ENCODE measurements at regions not wholly inside any gene's neighbourhood (a gene's known extent, or its start where the extent isn't known, plus 50 kb on each side); places are given as distances from the start of the nearest gene placed in this dataset.
A peak's percentile ranks its signal among the peaks of the same experiment; 100 is the strongest.

DNA sequence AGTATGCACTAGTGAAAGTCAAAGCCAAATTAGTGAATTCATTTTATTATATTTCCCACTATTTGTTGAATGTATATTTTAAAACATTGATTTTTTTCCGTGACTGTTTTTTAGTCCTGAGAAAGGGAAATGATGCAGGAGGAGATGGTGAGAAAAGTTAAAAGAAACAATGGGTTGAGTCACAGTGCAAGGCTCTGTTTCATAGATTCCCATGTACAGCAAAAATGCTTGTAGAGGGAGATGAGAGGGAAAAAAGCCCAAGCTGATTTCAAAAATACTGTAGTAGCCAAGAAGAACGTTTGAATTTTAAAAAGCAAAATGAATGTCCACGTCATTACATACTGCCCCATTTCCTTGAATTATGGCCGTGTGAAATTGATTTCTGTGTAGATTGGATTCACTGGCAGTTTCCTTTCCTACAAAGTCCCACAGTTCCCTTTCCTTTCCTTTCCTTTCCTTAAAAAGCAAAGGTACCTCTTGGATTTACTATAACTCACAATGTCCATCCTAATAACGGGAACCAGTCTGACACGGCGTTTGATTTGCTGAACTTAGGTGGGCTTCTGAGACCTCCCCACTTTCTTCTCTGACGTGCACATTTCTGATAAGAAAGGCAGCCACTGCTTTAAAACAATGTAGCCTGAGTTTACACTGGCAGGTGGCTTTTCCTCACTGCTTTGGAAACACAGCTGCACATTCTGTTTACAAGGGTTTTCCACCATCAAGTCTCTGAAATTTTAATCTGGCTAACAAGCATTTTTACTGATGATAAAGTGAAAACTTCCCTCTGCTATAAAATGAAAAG lies 63.7 kb downstream of the SPCS3 start:
- in situ Hi-C loops (cut with MboI; ENCODE audit: low sequenced_read_pairs), result loop anchor here (25.0 kb wide), 1 partner anchor 404 kb away; the partner anchor contains the start of gene VEGFC

DNA sequence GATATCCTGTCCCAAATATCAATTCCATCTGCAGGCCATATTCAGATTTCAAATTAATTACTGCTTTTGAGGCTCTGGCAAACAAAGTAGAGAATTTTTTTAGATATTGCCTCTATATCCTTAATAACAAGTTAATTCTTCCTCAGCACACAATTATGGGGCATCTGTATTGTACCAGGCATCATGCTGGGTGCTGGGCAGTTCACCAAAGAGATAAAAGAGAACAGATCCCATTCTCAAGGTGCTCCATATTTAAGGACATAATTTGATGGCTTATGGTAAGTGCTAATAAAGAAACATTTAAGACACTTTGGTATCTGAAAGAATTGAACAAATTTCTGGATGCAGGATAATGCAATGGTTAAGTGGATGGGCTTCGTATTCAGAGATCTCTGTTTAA lies 65.8 kb downstream of the SPCS3 start:
- in situ Hi-C loops (cut with MboI; ENCODE audit: low sequenced_read_pairs), result loop anchor here (25.0 kb wide), 1 partner anchor 402 kb away; the partner anchor contains the start of gene VEGFC
- Histone ChIP-seq H3K4me3 (no peak overlapping the region), H3K9me3 (no peaks in the 10 kb centered on the region), H3K4me1 (peaks cover 8% of the 10 kb centered on the region), H3K27me3 (ENCODE audit: low read depth) (peaks cover 8% of the 10 kb centered on the region), H3K36me3 (replicated peaks) (no peaks in the 10 kb centered on the region)
- no peak for DNase-seq (ENCODE audit: low spot score in 2 of 2)

More for the DNA sequence above, 63.7 kb downstream of the SPCS3 start:
- Histone ChIP-seq H3K36me3 (replicated peaks) (no peaks in the 10 kb centered on the region), H3K27me3 (ENCODE audit: low read depth) (peaks cover 8% of the 10 kb centered on the region), H3K9me3 (no peaks in the 10 kb centered on the region), H3K4me3 (no peak overlapping the region), H3K4me1 (peaks cover 8% of the 10 kb centered on the region)
- no peak for DNase-seq (ENCODE audit: low spot score in 2 of 2)

DNA sequence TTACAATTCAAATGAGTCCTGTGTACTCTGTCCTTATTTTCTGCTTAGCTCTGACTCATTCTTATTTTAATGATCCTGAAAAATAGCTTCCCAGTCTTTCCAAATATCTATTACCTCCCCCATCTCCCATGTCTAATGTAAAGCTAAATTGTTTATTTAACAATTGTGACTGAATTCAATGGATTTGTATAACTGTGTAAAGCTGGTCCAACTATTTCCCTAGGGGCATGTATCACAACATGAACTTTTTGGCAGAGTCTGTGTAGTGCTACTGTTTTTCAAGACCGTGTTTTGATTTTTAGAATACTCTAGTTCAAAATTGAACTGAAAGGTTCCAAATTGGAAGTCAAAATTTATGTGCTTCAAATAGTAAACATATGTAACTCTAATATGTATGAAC lies 67.8 kb downstream of the SPCS3 start:
- H3K4me1 ChIP-seq, result peaks cover 8% of the 10 kb centered on the region
- no peaks in the 10 kb centered on the region for H3K9me3 ChIP-seq
- no peaks in the 10 kb centered on the region for H3K36me3 ChIP-seq (replicated peaks)
- no peak overlapping the region for H3K4me3 ChIP-seq
- H3K27me3 ChIP-seq (ENCODE audit: low read depth), result peaks cover 10% of the 10 kb centered on the region
- in situ Hi-C loops (cut with MboI; ENCODE audit: low sequenced_read_pairs), result loop anchor here (25.0 kb wide), 1 partner anchor 400 kb away; the partner anchor contains the start of gene VEGFC
- peak; percentile 16 to 94 for DNase-seq (ENCODE audit: low spot score in 2 of 2)

DNA sequence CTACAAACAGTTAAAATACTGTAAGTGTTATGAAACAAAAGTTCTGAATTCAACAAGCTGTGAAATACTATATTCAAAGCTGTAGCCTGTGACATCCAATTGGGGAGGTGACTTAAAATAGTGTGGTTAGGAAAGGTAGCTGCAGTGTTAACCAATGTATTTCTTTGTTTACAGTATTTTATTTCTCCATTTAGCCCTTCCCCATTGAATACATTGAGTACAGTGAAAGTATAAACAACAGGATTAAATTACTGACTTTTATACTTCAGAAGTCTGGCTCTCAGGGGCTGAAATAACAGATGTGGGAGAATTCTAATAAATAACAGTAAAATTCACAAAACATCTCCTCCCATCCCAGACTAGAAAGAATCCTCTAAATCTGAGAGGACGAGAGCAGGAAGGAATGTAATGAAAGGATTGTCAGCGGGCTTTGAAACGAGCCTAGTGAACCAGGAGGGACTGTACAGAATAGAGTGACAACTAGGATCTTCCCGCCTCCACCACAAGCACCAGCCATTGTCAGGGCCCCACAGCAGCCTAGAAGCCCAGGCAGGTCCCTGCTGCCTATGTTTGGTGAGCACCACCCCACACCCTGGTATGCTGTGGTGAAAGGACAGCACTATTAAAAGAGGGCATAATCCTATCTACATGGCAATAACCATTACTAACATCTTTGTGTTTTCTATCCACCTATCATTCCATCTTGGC lies 73.7 kb downstream of the SPCS3 start:
- Histone ChIP-seq H3K4me1 (no peaks in the 10 kb centered on the region), H3K27me3 (ENCODE audit: low read depth) (peaks cover 4% of the 10 kb centered on the region; the same call in 1 of the 2 replicates), H3K4me3 (no peak overlapping the region), H3K9me3 (no peaks in the 10 kb centered on the region), H3K36me3 (replicated peaks) (no peaks in the 10 kb centered on the region)
- in situ Hi-C loops (cut with MboI; ENCODE audit: low sequenced_read_pairs), result loop anchor here (25.0 kb wide), 1 partner anchor 394 kb away; the partner anchor contains the start of gene VEGFC
- peak in 1 of 2 experiments; percentile 9 for DNase-seq (ENCODE audit: low spot score in 2 of 2)

DNA sequence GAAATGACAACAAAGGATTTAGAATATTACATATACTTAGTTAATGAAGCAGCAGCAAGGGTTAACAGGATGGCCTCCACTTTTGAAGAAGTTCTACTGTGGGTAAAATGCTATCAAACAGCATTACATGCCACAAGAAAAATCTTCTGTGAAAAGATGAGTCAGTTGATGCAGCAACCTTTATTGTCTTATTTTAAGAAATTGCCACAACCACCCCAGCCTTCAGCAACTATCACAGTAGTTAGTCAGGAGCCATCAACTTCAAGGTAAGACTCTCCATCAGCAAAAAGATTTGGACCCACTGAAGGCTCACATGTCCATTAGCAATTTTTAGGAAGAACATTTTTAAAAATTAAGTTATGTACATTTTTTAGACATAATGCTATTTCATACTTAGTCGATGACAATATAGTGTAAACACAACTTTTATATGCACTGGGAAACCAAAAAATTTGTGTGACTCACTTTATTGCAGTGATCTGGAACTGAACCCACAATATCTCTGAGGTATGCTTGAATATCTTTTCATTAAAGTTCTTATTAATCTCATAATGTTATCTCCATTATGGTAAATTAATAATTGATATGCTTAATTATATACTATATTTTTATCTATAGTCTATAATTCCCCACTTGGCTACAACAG lies 81.2 kb downstream of the SPCS3 start:
- Histone ChIP-seq H3K4me1 (no peaks in the 10 kb centered on the region), H3K4me3 (no peak overlapping the region), H3K36me3 (replicated peaks) (no peaks in the 10 kb centered on the region), H3K27me3 (ENCODE audit: low read depth) (0 out of 2 replicates have a peak, but pooled peaks cover 2% of the 10 kb centered on the region), H3K9me3 (no peaks in the 10 kb centered on the region)
- DNase-seq (ENCODE audit: low spot score in 2 of 2), result no peak
- in situ Hi-C loops (cut with MboI; ENCODE audit: low sequenced_read_pairs), result no loop called here

DNA sequence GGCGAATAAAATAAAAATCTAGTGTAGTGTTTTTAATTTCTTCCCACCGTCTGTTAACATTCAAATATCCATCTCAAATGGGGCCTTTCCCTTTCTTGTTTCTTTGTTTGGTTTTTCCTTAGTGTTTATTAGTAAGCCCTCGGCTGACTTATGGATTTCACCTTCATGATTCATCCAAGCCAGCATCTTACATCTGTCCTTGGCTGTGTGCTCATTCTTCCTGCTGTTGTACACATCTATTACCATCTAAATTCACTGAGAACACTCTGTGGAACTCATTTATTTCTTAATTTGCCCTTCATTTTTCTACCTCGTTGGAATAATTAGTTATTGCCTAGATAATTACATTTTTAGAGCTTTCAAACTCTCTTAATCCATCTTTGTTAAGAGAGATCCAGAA lies 84.9 kb downstream of the SPCS3 start:
- Histone ChIP-seq H3K9me3 (no peaks in the 10 kb centered on the region; the same call in 1 of the 2 replicates), H3K4me3 (no peak overlapping the region), H3K4me1 (no peaks in the 10 kb centered on the region), H3K27me3 (ENCODE audit: low read depth) (0 out of 2 replicates have a peak, but pooled peaks cover 2% of the 10 kb centered on the region), H3K36me3 (replicated peaks) (no peaks in the 10 kb centered on the region)
- DNase-seq (ENCODE audit: low spot score in 2 of 2), result no peak
- in situ Hi-C loops (cut with MboI; ENCODE audit: low sequenced_read_pairs), result no loop called here

DNA sequence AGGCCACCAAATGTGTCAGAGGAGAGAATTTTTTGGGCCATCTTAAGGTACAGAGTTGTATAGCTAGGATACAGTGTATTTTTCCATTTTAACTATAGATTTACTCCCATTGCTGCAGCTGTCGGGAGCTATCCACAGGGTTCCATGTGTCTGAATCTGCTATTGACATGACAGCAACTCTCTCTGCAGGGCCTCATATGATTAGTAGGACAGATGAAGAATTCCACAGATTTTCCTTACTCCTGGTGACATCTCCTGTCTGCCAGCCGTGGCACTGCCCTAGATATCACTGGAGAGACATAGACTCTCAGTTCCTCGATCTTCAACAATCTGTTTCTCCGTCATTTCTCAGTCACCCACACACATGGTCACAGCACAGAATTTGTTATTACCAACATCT lies 86.5 kb downstream of the SPCS3 start:
- Histone ChIP-seq H3K27me3 (ENCODE audit: low read depth) (0 out of 2 replicates have a peak, but pooled peaks cover 2% of the 10 kb centered on the region), H3K4me1 (no peaks in the 10 kb centered on the region), H3K36me3 (replicated peaks) (no peaks in the 10 kb centered on the region), H3K4me3 (no peak overlapping the region), H3K9me3 (no peaks in the 10 kb centered on the region; the same call in 1 of the 2 replicates)
- DNase-seq (ENCODE audit: low spot score in 2 of 2), result no peak
- in situ Hi-C loops (cut with MboI; ENCODE audit: low sequenced_read_pairs), result no loop called here

DNA sequence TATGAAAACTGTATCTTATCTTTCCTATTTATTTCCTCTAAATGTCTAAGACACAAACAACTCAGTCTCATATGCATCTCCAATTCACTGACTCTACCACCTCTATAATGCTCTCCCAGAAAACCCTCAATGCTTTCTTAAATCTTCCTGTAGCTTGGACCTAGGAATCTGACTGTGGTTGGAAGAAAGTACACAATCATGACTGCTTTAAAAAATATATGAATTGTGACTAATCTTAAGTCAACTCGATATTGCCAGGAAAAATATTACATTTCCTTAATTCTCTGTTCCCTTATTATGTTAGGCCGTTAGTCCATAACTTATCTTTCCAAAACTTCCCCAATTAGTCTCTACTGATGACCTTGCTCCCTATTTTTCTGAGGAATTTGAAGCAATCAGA lies 87.0 kb downstream of the SPCS3 start:
- no peaks in the 10 kb centered on the region for H3K36me3 ChIP-seq (replicated peaks)
- in situ Hi-C loops (cut with MboI; ENCODE audit: low sequenced_read_pairs), result no loop called here
- H3K9me3 ChIP-seq, result no peaks in the 10 kb centered on the region; the same call in 1 of the 2 replicates
- no peaks in the 10 kb centered on the region for H3K4me1 ChIP-seq
- no peak for DNase-seq (ENCODE audit: low spot score in 2 of 2)
- H3K4me3 ChIP-seq, result no peak overlapping the region
- H3K27me3 ChIP-seq (ENCODE audit: low read depth), result 0 out of 2 replicates have a peak, but pooled peaks cover 2% of the 10 kb centered on the region

DNA sequence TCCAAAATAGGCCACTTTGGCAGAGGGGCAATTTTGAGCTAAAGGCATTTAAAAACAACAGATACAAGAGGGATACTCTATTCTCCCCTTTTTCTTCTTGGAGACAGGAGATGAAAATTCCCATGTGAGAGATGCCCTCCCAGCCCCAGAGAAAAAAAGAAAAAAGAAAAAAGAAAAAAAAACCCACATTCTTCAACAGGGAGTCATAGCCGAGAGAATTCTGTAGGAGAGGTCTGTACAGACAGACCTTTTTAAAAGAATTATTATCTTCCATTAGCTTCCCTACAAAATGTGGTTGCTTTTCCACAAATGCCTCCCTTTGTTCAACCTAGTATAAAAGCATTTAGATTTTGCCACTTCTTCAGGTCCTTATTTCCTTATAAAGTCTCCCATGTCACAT lies 89.9 kb downstream of the SPCS3 start:
- Histone ChIP-seq H3K4me3 (no peak overlapping the region), H3K27me3 (ENCODE audit: low read depth) (peaks cover 3% of the 10 kb centered on the region; the same call in 1 of the 2 replicates), H3K36me3 (replicated peaks) (no peaks in the 10 kb centered on the region), H3K9me3 (no peaks in the 10 kb centered on the region; the same call in 1 of the 2 replicates), H3K4me1 (no peaks in the 10 kb centered on the region)
- in situ Hi-C loops (cut with MboI; ENCODE audit: low sequenced_read_pairs), result no loop called here
- no peak for DNase-seq (ENCODE audit: low spot score in 2 of 2)

DNA sequence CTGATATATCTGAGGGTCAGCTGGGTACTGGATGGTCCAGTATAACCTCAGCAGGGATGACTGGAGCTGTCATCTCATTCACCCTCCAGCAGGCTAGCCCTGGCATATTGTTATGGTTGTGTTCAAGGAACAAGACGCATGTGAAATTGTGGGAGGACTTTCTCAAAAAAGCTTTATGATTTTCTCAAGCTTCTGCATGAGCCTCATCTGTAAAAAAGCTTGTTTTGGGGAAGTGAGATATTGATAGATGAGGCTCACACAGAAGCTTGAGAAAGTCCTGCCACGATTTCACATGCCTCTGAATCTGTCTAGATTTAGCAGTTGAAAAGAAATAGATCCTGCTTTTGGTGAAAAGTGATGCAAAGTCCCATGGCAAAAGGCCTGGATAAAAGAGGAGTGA lies 93.4 kb downstream of the SPCS3 start:
- peaks cover 3% of the 10 kb centered on the region; the same call in 1 of the 2 replicates for H3K27me3 ChIP-seq (ENCODE audit: low read depth)
- H3K9me3 ChIP-seq, result no peaks in the 10 kb centered on the region; the same call in 1 of the 2 replicates
- in situ Hi-C loops (cut with MboI; ENCODE audit: low sequenced_read_pairs), result no loop called here
- no peak for DNase-seq (ENCODE audit: low spot score in 2 of 2)
- no peak overlapping the region for H3K4me3 ChIP-seq
- H3K36me3 ChIP-seq (replicated peaks), result no peaks in the 10 kb centered on the region
- no peaks in the 10 kb centered on the region for H3K4me1 ChIP-seq

DNA sequence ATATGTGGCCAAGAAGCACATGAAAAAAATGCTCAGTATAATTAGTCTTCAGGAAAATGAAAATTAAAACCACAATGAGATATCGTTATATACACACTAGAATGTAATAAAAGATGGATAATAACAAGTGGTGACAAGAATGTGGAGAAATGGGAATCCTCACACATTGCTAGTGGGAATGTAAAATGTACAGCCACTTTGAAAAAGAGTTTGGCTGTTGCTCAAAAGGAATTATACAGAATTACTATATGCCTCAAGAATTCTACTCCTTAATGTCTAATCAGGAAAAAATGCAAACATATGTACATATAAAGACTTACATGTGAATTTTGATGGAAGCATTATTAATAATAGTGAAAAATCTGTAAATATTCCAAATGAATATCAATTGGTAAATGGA lies 102.2 kb downstream of the SPCS3 start:
- in situ Hi-C loops (cut with MboI; ENCODE audit: low sequenced_read_pairs), result no loop called here
- Histone ChIP-seq H3K27me3 (ENCODE audit: low read depth) (no peaks in the 10 kb centered on the region), H3K36me3 (replicated peaks) (no peaks in the 10 kb centered on the region), H3K9me3 (no peaks in the 10 kb centered on the region), H3K4me3 (no peak overlapping the region), H3K4me1 (no peaks in the 10 kb centered on the region)
- DNase-seq (ENCODE audit: low spot score in 2 of 2), result no peak

DNA sequence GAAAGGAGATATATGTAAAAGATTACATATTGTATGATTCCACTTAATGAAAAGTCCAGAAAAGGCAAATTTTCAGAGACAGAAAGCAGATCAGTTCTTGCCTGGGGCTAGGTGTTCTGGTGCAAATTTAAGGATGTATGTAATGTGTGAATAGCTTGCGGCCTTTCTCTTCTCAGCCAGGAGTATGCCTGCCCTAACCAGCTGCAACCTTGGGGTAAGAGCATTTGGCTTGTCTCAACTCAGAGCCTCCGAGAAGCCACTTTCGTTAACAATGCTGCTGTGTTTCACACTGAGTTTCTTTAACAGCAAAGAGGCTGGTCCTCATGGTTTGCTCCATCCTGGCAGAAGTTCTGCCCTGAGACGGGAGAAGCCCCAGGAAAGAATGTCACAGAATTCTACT lies 102.7 kb downstream of the SPCS3 start:
- in situ Hi-C loops (cut with MboI; ENCODE audit: low sequenced_read_pairs), result no loop called here
- Histone ChIP-seq H3K36me3 (replicated peaks) (no peaks in the 10 kb centered on the region), H3K9me3 (no peaks in the 10 kb centered on the region)

DNA sequence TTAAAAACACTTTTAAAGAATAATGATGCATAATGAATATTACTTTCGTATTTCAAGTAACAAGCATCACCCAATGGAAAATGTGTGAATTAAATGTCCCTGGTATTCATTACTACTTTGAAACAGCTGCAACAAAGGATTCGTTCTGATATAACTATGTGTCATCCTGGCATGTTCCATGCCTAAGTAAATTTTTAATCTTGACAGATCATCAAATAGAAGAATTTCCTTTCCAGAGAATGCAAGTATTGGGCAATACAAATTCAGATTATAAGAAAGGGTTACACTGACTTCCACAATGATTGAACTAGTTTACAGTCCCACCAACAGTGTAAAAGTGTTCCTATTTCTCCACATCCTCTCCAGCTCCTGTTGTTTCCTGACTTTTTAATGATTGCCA lies 105.3 kb downstream of the SPCS3 start:
- in situ Hi-C loops (cut with MboI; ENCODE audit: low sequenced_read_pairs), result no loop called here
- Histone ChIP-seq H3K36me3 (replicated peaks) (no peaks in the 10 kb centered on the region), H3K9me3 (no peaks in the 10 kb centered on the region), H3K4me3 (no peak overlapping the region), H3K4me1 (no peaks in the 10 kb centered on the region), H3K27me3 (ENCODE audit: low read depth) (no peaks in the 10 kb centered on the region)
- DNase-seq (ENCODE audit: low spot score in 2 of 2), result no peak

More for the DNA sequence above, 102.7 kb downstream of the SPCS3 start:
- Histone ChIP-seq H3K4me3 (no peak overlapping the region), H3K27me3 (ENCODE audit: low read depth) (no peaks in the 10 kb centered on the region), H3K4me1 (no peaks in the 10 kb centered on the region)
- DNase-seq (ENCODE audit: low spot score in 2 of 2), result no peak

All from HAP-1 (cell line).